Fibroblast of villous mesenchyme (primary cell): ENCODE measurements at regions not wholly inside any gene's neighbourhood (a gene's known extent, or its start where the extent isn't known, plus 50 kb on each side); places are given as distances from the start of the nearest gene placed in this dataset.
A peak's percentile ranks its signal among the peaks of the same experiment; 100 is the strongest.
"Not testable (repeated sequence)": the region's sequence is repeated elsewhere in the genome, so short reads cannot be mapped to it uniquely, and the experiment has no call there.

ENCODE experiments used
- DNase-seq: peaks from one replicate; pipeline ENCODE4 v3.0.0-alpha.2; 2010; ENCODE audit warnings: low read depth
- H3K4me3 ChIP-seq: 2 replicates; pipeline ENCODE4 v1.5.1; 2011; ENCODE audit warnings: low read depth, mild to moderate bottlenecking, low read length
- TF ChIP-seq, protein P1 (sequence below): IDR thresholded peaks from 2 replicates; pipeline ENCODE4 v1.5.1; 2012; ENCODE audit warnings: low read depth, mild to moderate bottlenecking, low read length; ENCODE audit not compliant: insufficient read depth

DNA sequence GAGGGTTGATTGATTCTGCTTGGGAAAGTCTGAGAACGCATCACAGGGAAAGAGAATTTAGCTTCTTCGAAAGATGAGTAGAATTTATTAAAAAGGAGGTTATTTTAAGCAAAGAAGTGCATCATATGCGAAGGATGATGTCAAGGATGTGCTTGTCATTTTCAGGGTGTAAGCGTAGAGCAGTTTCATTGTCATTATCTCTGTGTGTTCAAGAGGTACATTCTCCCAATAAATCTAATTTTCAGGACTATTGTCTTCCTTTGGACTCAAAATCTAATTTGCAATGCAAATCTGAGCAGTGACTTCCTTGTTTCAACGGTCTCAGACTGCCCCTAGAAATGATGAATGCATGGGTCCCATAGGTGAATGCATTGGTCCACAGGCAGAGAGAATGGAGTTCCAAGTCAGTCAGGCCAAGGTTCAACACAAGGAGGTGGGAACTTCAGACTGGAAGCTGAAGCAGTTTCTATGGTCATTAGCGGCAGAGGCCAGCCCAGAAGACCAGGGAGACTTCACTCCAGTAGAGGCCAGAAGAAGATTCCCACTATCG lies 99.8 kb downstream of the CDC42EP3 start:
- TF ChIP-seq, protein P1, sequence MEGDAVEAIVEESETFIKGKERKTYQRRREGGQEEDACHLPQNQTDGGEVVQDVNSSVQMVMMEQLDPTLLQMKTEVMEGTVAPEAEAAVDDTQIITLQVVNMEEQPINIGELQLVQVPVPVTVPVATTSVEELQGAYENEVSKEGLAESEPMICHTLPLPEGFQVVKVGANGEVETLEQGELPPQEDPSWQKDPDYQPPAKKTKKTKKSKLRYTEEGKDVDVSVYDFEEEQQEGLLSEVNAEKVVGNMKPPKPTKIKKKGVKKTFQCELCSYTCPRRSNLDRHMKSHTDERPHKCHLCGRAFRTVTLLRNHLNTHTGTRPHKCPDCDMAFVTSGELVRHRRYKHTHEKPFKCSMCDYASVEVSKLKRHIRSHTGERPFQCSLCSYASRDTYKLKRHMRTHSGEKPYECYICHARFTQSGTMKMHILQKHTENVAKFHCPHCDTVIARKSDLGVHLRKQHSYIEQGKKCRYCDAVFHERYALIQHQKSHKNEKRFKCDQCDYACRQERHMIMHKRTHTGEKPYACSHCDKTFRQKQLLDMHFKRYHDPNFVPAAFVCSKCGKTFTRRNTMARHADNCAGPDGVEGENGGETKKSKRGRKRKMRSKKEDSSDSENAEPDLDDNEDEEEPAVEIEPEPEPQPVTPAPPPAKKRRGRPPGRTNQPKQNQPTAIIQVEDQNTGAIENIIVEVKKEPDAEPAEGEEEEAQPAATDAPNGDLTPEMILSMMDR = no peak
- no peak for DNase-seq

DNA sequence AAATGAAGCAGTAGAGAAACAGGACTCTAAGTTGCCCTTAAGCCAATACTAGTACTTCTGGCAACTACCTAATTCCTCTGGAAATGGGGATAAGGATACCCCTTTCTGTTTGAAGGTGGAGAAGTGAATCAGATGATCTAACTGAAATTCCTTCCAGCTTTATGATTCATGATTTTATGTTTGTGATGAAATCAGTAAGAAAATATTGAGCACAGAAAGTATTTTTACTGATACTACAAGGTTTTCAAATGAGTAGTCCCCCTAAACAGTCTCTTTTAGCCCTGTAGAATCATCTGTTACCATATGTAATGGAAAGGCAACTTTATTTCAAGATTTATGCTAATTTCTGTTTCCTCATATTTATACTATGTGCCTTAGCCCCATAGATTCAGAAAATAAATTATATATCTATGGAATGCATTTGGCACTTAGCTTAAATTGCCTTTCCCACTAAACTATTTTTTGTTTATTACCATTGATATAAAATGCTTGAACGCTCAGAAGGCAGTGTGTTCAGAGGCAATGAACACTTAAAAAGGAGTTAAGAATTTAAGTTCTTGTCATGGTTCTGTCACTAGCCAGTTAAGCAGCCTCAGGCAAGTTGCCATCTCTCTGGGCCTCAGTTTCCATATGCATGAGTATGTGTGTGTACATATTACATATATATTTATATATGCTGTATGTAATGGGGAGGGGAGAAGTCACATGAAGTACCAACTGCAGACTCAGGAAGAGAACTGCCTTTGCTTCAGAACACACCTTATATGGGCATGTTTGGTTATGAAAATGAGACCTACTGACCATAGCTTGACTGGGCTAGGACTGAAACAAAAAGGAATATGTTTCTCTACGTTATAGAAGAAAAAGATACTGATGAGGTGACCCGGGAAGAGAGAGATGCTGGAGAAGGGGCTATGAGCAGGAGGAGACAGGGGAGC lies 97.7 kb downstream of the CDC42EP3 start:
- DNase-seq = no peak
- TF ChIP-seq, protein P1 = no peak
- H3K4me3 ChIP-seq = no peak overlapping the region

More for the DNA sequence above, 99.8 kb downstream of the CDC42EP3 start:
- no peak overlapping the region for H3K4me3 ChIP-seq

DNA sequence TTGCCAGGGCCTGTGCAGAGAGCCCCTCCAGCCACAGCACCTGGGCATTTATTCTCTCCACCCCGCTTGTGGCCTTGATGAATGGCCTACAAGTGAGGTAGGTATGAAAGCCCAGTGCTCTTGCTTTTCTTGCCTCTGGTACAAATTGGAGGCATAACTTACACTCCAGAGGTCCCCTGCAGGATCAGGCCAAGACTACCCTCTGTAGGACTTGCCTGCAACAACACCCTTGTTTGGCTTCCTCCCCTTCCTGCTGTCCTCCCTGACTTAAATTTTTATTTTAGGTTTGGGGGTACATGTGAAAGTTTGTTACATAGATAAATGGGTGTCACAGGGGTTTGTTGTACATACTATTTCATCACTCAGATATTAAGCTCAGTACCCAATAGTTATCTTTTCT lies 95.7 kb downstream of the CDC42EP3 start:
- H3K4me3 ChIP-seq = no peak overlapping the region
- no peak for DNase-seq
- TF ChIP-seq, protein P1 = peak; percentile 29

DNA sequence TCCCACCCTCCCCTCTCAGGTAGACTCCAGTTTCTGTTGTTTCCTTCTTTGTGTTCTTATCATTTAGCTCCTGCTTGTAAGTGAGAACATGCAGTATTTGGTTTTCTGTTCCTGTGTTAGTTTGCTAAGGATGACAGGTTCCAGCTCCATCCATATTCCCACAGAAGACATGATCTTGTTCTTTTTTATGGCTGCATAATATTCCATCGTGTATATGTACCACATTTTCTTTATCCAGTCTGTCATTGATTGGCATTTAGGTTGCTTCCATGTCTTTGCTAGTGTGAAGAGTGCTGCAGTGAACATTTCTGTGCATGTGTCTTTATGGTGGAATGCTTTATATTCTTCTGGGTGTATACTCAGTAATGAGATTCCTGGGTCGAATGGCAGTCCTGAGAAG lies 95.2 kb downstream of the CDC42EP3 start:
- not testable (repeated sequence) for DNase-seq, H3K4me3 ChIP-seq

DNA sequence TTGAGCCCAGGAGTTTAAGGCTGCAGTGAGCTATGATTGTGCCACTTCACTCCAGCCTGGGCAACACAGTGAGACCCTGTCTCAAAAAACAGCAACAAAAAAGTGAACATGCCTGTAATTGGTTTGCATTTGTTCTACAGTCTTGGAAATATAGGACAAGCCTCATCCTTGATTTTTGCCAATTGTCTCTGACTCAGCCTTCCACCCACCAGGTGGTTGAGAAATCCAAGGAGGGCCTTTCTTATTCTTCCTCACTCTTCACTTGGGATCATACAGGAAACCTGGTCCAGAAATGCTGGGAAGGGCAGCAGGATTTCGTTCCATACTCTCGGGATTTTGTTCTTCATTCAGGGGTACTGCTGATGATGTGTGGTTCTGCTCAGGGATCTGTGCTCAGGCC lies 94.6 kb downstream of the CDC42EP3 start:
- no peak for DNase-seq
- H3K4me3 ChIP-seq = no peak overlapping the region
- TF ChIP-seq, protein P1 = no peak

DNA sequence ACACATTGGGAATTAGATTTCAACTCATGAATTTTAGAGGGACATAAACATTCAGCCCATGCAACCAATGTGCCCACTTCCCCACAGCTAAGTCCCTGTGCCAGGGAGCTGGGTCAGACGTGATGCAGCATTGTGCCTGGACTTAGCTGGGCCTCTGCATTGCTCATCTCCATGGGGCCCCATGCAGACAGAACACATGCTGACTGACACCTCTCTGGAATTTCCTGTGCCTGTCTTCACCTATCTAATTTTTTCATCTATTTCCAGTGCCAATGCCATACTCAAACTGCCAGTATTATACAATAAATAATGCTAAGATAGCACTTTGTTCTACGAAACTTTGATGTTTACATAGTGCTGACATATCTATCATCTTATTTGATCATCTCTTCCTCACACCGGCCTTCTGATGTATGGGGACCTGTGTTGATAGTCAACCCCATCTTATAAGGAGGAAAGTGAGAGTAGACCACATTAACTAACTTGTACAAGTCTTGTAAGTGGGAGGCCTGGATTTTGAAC lies 92.2 kb downstream of the CDC42EP3 start:
- no peak for DNase-seq
- no peak overlapping the region for H3K4me3 ChIP-seq
- TF ChIP-seq, protein P1 = no peak

DNA sequence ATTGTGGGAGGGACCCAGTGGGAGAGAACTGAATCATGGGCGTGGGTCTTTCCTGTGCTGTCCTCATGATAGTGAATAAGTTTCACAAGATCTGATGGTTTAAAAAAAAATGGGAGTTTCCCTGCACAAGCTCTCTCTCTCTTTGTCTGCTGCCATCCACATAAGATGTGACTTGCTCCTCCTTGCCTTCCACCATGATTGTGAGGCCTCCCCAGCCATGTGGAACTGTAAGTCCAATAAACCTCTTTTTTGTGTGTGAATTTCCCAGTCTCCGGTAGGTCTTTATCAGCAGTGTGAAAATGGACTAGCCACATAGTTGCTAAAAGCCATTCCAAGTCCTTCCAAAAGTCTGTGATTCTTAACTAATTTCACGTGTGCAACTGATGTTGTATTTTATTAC lies 91.5 kb downstream of the CDC42EP3 start:
- not testable (repeated sequence) for H3K4me3 ChIP-seq, DNase-seq
